Head of caudate nucleus (tissue), 42 donors: ENCODE measurements at regions not wholly inside any gene's neighbourhood (a gene's known extent, or its start where the extent isn't known, plus 50 kb on each side); places are given as distances from the start of the nearest gene placed in this dataset.

Source experiments
- DNase-seq, 42 donors: peaks; one replicate each; pipeline versions ENCODE4 v3.0.0 to v3.0.0-alpha.2; 2020 to 2021; ENCODE audit warnings: mixed read lengths in 7 of 42
- intact Hi-C: fragments of 100-400 bp; cut with DNase I; formaldehyde crosslinking; loops from one replicate; pipeline ENCODE4 v1.15.0; 2022

DNA sequence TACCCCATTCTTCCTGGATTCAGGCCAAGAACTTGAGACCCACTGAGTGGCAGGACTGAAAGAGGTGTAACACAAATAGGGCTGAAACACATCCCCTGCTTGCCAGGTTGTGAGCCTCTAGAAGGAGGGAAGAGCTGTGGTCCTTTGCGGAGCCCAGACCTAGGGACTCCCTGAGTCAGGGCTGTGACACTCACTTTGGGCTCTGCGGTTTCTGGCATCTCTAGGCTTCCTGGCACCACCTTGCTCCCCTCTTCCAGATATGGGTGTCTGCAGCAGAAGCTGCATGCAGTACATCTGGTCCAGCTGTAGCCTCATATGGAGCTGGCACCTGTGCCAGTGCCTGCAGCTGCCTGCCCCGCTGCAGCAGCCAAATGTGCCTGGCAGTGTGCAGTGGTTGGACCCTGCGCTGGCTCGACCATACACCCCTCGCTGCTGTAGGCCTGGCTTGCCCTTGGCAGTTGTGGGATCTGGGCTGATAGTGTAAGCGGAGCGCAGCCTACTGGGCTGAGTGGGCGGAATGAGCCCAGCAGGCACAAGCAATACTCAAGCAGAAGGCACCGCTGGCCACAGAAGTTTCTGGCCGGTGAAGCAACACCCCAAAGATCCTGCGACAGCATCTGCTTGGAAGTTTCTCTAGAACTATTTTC, 290.4 kb downstream of the SLITRK6 start:
- DNase-seq, result no peak
- intact Hi-C loops, result no loop called here

DNA sequence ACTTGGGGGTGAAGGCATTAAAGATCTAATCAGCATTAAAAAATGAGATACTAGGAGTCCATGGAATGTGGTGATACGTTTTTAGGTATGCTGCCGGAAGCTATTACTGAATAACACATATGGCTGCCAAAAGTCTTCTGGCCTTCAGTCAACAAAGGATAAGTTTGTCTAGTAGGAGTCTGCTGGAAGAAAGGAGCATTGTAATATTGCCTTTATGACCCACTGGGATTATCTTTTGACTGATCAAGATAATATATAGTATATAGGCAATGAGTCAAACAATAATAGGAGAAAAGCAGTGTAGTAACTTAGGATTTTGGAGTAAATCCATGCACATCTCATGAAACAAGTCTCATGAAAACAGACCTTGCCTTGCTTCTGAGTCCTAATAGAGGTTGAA, 295.4 kb downstream of the SLITRK6 start:
- no peak for DNase-seq
- intact Hi-C loops, result no loop called here

DNA sequence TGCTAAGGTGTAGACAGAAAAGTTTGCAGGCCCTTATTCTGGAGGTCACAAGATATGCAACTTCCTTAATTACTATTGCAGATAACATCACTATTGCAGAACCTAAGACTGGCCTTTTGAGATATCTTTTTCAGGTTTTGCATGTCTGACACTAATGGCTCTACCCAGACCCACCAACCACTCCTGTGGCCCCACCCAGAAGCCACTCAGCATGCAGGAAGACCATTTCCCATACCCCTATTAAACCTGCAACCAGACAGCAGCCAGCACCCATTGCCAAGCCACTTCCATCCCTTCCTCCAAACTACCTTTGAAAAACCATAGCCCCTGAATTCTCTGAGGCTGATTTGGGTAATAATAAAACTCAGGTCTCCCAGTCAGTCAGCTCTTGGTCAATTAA, 297.6 kb downstream of the SLITRK6 start:
- intact Hi-C loops, result no loop called here
- DNase-seq, result no peak

DNA sequence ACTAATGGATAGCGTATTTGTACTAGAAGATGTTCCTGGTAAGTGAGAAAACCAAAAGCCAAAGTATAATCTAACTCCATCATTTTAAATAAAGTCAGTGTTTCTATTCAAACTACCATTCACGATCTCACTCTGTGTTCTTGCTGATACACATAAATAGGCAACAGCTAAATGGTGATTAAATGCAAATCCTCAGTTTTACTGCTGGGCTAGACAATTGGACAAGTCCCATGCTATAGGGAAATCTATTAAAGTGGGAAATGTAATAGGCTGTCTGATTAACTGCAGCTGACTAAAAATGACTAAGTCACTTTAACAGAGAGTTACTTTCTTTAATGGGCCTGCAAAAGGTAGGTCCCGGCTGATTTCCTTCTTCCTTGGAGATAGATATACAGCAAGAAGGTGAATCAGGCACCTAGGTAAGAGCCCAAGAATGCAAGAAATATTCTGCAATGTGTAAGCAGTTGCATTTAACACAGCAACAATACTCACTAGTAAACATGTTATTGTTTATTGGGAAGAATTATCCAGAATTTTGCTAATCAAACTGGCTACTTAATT, 298.4 kb downstream of the SLITRK6 start:
- intact Hi-C loops, result no loop called here
- DNase-seq, result no peak

DNA sequence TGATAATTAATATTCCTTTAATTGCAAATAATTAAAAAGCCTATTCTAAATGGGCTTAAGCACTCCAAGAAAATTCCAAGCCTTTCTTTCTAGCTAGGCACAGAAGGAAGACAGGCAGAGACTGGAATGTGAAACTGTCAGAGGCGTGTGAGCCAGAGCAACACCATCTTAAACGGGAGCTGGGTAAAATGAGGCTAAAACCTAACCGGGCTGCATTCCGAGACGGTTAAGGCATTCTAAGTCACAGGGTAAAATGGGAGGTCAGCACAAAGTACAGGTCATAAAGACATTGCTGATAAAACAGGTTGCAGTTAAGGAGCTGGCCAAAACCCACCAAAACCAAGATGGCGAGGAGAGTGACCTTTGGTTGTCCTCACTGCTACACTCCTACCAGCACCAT, 300.4 kb downstream of the SLITRK6 start:
- intact Hi-C loops, result no loop called here
- no peak for DNase-seq

DNA sequence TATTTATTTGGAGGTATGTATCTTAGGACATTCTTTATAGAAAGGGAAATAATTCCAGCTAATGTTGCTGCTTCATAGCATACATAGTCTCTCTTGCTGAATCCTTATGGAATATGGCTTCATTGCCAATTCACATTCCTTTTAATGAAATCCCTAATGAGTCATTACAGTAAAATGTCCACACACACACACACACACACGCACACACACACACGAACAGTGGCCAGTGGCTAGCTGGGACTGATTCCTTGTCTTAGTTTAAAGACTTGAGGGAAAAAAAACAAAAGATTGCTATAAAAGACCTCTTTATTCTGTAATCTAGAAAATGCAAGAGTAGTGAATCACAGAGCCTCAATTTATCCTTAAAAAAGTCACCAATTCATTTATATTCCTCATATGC, 301.6 kb downstream of the SLITRK6 start:
- no peak for DNase-seq
- intact Hi-C loops, result no loop called here

DNA sequence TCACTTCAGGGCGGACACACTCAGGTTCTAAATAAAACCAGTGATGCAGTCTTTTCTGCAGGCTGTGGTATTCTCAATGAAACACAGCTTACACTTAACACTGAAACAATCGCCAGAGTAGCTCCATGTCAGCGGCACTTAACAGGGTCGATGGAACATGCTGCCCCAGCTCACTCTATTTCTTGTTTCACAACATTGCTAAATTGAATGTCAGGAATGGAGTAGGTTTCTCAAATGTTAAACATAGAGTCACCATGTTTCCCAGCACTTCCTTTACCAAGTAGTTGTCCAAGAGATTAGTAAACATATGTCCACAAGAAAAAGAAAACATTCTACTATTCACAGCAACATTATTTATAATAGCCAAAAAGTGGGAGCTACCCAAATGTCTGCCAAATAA, 306.9 kb downstream of the SLITRK6 start:
- DNase-seq, result no peak
- intact Hi-C loops, result no loop called here

DNA sequence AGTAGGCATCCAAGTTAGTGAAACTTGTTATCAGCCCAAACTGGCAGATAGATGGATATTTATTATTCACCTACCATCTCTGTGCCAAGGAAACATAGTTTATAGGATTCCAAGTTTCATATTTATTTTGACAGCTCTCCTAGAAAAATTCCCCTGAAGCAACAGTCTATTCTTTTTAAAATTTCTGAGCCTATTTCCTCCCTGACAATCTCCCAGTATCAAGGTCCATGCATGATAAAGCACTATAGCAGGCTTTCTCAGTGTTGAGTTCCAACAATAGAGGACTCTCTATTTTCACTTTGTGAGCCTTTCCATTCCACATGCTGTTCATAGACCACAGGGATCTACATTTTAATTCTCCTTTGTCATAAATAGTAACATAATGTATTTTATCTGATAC, 312.6 kb downstream of the SLITRK6 start:
- intact Hi-C loops, result no loop called here
- no peak for DNase-seq

DNA sequence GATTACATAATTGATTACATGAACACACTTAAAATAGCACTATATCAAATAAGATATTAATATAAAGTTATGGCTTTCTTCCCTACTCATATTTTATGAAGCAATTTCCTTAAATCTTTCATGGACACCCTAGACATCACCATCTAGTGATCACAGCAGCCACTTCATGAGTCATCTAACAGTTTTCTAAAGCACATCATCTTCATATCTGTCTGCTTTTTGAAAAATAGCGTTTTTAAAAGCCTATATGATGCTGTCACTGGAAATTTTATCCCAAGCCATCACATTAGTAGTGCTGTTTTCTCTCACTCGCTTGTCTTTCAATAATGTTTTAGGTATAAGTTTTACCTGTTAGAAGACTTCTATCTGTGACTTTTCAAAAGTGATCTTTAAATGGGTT, 326.1 kb downstream of the SLITRK6 start:
- no peak for DNase-seq
- intact Hi-C loops, result no loop called here

DNA sequence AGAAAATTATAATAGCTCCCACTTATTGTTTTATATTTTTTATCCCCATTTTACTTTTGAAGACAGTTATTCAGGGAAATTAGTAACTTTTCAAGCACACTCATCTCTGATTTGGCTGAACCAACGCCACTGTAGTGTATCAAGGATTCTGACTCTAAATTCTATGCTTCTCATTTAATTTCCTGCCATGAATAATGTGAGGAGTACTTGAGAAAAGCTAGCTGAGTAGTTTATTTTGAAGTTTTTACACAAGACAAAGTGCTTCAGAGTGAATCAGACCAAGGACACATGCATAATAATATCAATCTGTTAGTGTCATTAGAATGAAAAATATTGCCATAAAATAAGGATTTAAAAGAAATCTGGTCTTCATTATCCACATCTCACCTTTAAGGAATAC, 329.9 kb downstream of the SLITRK6 start:
- intact Hi-C loops, result no loop called here

DNA sequence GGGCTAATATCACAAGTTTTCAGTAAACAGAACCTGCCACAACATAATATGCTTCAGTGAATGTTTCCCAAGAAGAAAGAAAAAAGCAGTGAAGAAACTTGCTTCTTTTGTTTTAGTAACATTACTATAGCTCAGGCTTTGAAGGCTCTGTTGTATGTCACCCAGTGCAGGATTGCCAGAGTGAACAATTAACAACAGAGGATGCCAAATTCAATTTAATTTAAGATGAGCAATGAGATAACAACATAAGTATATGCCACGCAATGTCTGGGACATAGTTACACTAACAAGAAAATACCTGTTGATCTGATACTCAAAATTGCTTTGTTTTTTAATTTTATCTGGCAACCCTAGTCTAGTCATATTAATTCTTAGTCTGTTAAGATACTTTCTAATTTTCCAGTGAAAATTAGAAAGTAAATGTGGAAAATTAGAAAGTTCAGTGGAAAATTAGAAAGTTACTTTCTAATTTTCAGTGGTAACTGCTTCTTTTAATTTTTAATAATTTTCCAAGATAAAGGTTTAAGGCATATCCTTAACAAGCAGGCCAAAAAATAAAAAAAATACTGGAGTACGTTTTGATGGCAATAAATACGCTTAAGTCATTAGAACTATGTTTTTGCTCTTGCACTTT, 336.3 kb downstream of the SLITRK6 start:
- DNase-seq, result no peak
- intact Hi-C loops, result no loop called here

More for the DNA sequence above, 329.9 kb downstream of the SLITRK6 start:
- no peak for DNase-seq

DNA sequence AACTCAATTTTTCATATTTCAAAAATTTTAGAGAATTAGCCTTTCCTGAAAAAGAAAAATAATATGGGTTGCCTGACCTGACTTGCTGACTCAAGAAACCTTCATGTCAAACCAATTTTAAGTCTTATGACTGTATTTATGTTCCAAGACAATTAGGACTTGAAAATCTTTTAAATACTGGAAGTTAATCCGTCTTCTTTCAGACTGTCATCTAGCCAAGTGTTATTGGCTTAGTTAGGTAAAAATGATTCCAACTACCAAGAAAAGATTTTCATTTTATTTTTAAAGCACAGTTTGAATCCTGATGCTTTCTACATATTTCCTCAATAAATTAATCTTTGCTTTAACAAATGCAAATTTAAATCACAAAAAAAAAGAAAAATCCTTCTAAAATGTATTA, 337.6 kb downstream of the SLITRK6 start:
- DNase-seq, result no peak
- intact Hi-C loops, result no loop called here

DNA sequence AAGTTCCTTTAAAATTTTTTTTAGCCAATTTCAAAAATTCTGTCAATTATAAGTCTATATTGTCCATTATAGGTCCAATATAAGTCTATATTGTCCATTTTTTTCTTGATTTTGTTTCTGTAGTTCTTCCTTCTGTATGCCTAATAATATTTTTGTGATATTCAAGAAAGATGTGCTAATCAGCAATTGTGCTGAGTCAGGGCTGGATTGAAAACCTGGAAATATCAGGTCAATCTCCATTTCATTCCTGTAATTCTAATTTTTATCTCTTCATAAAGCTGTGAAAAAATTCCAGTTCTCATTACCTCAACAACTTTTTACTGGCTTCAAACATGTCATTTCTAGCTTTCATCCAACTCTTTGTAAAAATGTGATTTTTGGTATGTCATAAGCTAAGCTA, 353.7 kb downstream of the SLITRK6 start:
- intact Hi-C loops, result no loop called here
- DNase-seq, result no peak

DNA sequence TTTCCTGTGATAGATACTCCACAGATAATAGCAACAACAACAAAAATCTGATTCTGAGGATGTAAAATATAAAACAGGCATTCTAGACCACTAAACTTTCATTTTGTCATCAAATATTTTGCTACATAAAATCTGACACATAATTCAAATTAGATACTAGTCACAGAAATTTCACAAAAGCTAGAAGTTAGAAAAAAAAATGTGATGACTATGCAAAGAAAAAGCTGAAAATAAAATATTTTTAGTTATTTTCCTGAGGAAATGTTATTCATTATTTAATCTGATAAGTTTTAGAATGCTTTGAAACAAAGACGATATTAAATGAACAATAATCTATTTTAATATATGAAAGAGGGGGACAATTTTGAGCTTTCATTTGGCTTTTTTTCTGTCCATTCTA, 357.2 kb downstream of the SLITRK6 start:
- intact Hi-C loops, result no loop called here
- no peak for DNase-seq

DNA sequence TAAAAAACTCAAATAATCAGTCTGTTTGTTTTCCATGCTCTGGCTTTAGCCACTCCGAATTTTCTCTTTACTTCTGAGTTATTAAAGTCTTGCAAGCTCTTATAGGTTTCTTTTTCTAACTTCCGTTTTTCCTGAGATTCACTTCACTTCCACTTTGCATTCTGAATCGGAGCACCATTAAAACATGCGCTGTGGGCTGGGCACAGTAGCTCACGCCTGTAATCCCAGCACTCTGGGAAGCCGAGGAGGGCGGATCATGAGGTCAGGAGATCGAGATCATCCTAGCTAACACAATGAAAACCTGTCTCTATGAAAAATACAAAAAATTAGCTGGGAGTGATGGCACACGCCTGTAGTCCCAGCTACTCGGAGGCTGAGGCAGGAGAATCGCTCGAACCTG, 357.9 kb downstream of the SLITRK6 start:
- intact Hi-C loops, result no loop called here
- no peak for DNase-seq

DNA sequence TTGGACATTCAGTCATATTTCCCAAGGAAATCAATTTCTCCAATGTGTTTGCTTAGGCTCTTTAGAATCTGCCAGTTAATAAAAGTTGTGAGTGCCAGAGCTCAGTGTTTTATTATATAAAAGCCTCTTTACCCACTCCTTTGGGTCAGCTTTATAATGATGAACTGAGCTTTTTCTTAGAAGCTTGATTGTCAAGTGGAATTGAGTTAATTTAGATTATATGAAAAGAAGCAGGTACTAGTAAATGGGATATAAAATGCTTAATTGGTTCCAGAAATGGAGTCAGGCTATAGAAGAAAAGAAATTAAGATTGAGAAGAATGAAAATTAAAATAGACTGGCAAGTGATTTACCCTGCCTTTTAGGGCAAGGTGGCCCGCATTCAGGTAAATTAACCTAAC, 363.2 kb downstream of the SLITRK6 start:
- intact Hi-C loops, result no loop called here
- DNase-seq, result no peak

DNA sequence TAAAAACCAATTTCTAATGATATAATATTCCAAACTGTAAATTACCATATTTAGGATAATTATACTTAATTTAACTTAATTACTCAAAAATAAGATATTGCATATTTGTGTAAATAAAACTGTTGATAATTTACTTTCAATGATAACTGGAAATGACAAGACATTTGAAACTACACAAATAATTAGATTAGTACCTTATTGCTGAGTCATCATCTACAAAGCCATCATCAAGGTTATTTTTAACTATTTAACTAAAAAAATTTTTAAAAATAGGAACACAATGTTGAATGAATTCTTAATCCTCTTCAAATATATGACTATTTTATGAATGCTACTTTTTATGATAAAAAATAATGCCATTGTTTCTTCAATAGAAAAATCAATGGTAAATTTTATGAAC, 364.3 kb downstream of the SLITRK6 start:
- intact Hi-C loops, result no loop called here
- no peak for DNase-seq

DNA sequence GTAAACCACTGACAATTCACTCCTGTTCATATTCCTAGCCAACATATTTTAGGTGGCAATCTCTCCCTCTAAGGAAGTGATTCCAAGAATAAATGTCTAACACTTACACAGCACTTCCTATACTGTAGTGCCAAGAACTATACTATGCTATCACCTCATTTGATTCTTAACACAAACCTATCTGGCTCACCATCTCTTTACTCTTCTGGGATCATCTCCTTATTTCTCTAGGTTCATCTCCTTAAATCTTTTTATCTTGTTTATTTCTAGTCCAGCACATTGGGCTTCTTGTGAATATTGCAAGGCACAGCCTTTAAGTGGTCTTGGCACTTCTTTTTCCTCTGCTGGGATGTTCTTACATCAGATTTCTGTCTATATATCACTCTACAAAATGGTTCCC, 366.3 kb downstream of the SLITRK6 start:
- intact Hi-C loops, result no loop called here
- no peak for DNase-seq

DNA sequence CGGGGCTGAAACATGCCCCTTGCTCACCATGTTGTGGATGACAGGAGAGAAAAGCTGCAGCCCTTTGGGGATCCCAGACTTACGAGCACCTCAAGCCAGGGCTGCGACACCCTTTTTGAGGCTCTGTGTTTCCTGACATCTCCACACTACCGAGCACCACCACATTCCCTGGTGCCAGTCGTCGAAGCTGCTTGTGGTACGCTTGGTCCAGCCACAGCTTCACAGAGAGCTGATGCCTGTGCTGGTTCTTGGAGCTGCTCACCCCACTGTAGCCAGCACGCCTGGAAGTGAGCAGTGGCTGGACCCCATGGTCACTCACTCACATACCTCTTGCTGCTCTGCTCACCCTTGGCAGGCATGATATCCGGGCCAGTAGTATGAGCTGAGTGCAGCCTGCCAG, 367.5 kb downstream of the SLITRK6 start:
- intact Hi-C loops, result no loop called here
- DNase-seq, result no peak

DNA sequence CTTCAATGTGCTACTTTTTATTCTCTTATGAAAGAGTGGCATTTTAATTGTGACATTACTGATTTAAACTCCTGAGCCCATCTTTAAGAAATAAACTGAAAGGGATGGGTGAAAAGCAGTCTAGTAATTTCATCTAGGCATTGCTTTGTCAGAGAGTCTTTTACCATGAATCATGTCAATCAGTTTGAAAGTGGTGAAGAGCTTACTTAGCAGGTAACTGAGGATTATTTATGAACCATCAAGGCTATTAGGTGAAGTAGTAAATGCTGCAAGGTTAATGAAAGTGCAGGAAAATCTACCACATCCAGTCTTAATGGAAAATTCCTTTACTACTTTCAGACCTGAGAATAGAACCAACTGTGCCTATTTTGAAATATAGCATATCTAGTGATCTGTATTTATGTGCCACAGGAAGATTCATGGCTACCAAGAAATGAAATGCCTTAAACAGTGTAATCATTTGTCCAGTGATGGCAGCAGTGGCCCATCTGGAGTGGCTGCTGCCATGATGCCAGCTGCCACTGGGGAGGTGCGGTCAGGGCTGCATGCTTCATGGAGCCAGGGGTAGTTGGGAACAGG, 368.9 kb downstream of the SLITRK6 start:
- no peak for DNase-seq

DNA sequence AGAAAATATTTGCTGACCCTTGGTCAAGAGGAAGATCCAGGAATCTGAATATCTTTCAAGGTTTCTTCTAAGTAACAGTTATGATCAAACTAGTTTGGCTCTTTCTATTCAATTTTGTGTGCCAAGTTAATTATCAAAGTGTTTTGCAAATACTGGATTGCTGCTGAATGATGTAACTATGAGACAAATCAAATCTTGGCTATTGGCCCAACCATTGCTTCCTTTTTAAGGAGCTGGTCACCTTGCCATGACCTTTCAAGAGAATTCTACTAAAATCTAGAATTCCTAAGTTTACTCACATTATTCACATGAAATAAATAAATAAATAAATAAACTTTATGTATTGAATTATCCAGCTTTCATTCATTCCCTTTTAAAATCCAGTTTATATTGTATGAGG, 371.8 kb downstream of the SLITRK6 start:
- intact Hi-C loops, result no loop called here
- DNase-seq, result no peak

More for the DNA sequence above, 368.9 kb downstream of the SLITRK6 start:
- intact Hi-C loops, result no loop called here
